ENCODE measurements at regions not wholly inside any gene's neighbourhood (a gene's known extent, or its start where the extent isn't known, plus 50 kb on each side); places are given as distances from the start of the nearest gene placed in this dataset.
A peak's percentile ranks its signal among the peaks of the same experiment; 100 is the strongest.
"Not testable (repeated sequence)": the region's sequence is repeated elsewhere in the genome, so short reads cannot be mapped to it uniquely, and the experiment has no call there.

DNA sequence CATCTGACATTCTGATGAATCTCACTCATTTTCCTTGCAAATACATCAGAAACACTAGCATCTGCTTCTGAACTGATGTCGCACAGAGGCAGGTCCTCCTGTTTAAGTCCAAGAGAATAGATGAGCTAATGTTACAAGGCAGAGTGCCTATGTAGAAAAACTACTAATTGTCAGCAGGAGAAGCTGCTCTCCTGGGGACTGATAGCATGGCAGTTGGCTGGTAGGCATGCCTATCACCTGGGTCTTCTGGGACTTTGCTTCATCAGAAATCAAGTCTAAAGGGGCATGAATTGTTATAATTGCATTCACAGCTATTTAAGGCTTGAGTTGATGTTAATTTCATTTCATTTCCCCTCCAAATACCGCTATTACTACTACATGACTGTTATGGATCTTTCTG, 457.2 kb downstream of the RAP2B start:
- Mint-ChIP-seq H3K4me3 (no peak overlapping the region), H3K27me3 (no peaks in the 10 kb centered on the region), H3K9me3 (peaks cover 11% of the 10 kb centered on the region), H3K27ac (no peak overlapping the region), H3K36me3 (peaks cover 15% of the 10 kb centered on the region), H3K4me1 (peaks cover 24% of the 10 kb centered on the region)
- no peak for DNase-seq

GRCh38 chr3:153621953-153622352, 459.9 kb downstream of the RAP2B start:
- Mint-ChIP-seq H3K36me3 (peaks cover 15% of the 10 kb centered on the region), H3K27ac (peak overlapping the region; percentile 78), H3K27me3 (no peaks in the 10 kb centered on the region), H3K4me3 (peak overlapping the region; percentile 23), H3K4me1 (peaks cover 42% of the 10 kb centered on the region), H3K9me3 (peaks cover 11% of the 10 kb centered on the region)
- DNase-seq: no peak

DNA sequence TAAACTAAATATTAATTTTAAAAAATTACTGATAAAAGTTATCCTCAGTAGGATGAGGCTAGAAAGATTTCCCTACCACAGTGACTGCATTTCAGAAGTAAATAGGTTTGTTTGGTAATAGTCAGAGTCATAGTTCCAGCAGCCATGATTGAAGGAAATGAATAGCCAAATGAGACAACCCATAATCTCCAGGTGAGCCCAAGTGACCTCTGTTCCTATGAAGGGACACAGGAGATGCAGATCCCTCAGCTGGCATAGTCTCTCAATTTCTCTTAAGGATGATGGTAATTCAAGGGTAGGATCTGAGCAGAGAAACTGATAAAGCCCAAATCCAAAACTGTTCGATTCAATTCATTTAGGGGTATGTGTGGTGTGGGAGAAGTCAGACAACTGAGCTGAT, 461.8 kb downstream of the RAP2B start:
- peaks cover 15% of the 10 kb centered on the region for H3K36me3 Mint-ChIP-seq
- no peak for DNase-seq
- peak overlapping the region; percentile 93 for H3K27ac Mint-ChIP-seq
- H3K4me3 Mint-ChIP-seq: no peak overlapping the region
- no peaks in the 10 kb centered on the region for H3K27me3 Mint-ChIP-seq
- H3K9me3 Mint-ChIP-seq: peaks cover 11% of the 10 kb centered on the region
- peaks cover 53% of the 10 kb centered on the region for H3K4me1 Mint-ChIP-seq

- no peak overlapping the region for H3K4me3 Mint-ChIP-seq
- peaks cover 56% of the 10 kb centered on the region for H3K4me1 Mint-ChIP-seq
Measured at GRCh38 chr3:153624310-153625030, 462.4 kb downstream of the RAP2B start.

DNA sequence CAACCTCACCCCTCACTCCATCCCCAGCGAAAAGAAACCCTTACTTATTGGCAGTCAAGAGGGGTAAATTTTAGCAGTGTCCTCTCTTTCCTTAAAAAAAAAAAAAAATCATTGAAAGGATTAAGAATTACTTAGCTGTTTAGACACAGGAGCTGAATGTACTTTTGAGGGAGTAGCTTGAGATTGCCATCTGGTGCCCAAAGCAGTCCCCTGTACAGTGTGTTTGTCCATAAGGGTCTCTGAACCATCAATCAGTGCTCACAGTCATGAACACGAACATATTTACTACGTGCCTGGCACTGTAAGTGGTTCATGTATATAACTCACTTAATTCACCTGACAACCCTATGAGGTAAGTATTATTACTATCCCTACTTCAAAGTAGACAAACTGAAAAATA, 463.5 kb downstream of the RAP2B start:
- Mint-ChIP-seq H3K36me3 (peaks cover 12% of the 10 kb centered on the region), H3K4me3 (no peak overlapping the region), H3K27ac (peak overlapping the region; percentile 68), H3K9me3 (peaks cover 11% of the 10 kb centered on the region), H3K27me3 (no peaks in the 10 kb centered on the region), H3K4me1 (peaks cover 56% of the 10 kb centered on the region)
- DNase-seq: no peak

More at GRCh38 chr3:153624310-153625030, 462.4 kb downstream of the RAP2B start:
- Mint-ChIP-seq H3K9me3 (peaks cover 11% of the 10 kb centered on the region), H3K27ac (peak overlapping the region; percentile 93), H3K36me3 (peaks cover 15% of the 10 kb centered on the region), H3K27me3 (no peaks in the 10 kb centered on the region)
- DNase-seq: peak; percentile 16

- Mint-ChIP-seq H3K4me1 (peaks cover 56% of the 10 kb centered on the region), H3K27ac (peak overlapping the region; percentile 52), H3K27me3 (no peaks in the 10 kb centered on the region), H3K36me3 (peaks cover 11% of the 10 kb centered on the region), H3K9me3 (peaks cover 6% of the 10 kb centered on the region), H3K4me3 (no peak overlapping the region)
- DNase-seq: peak; percentile 14
Measured at GRCh38 chr3:153626158-153626557, 464.1 kb downstream of the RAP2B start.

DNA sequence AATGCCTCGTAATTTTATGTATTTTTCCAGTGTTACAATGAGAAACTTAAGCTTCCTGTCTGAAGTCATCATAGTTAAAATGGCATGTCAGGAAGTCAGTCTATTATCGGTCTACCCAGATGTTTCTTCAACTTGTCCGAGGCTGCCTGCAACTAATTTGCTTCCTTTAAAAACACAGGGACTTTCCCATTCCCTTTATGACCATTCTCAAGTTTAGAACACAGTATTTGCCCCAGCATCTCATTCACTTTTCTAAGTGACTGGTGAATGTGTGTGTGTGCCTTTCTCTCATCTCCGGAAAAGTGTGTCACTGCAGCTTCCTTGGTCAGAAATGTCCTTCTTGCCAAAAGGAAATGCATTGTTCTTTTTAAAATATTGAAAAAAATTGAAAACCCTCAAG, 466.6 kb downstream of the RAP2B start:
- Mint-ChIP-seq H3K4me3 (no peak overlapping the region), H3K9me3 (no peaks in the 10 kb centered on the region), H3K36me3 (peaks cover 2% of the 10 kb centered on the region), H3K27ac (peak overlapping the region; percentile 56), H3K27me3 (no peaks in the 10 kb centered on the region), H3K4me1 (peaks cover 48% of the 10 kb centered on the region)
- no peak for DNase-seq

GRCh38 chr3:153629148-153629547, 467.1 kb downstream of the RAP2B start:
- no peaks in the 10 kb centered on the region for H3K9me3 Mint-ChIP-seq
- no peaks in the 10 kb centered on the region for H3K36me3 Mint-ChIP-seq
- DNase-seq: no peak
- H3K4me3 Mint-ChIP-seq: no peak overlapping the region
- no peaks in the 10 kb centered on the region for H3K27me3 Mint-ChIP-seq
- peaks cover 43% of the 10 kb centered on the region for H3K4me1 Mint-ChIP-seq
- no peak overlapping the region for H3K27ac Mint-ChIP-seq

DNA sequence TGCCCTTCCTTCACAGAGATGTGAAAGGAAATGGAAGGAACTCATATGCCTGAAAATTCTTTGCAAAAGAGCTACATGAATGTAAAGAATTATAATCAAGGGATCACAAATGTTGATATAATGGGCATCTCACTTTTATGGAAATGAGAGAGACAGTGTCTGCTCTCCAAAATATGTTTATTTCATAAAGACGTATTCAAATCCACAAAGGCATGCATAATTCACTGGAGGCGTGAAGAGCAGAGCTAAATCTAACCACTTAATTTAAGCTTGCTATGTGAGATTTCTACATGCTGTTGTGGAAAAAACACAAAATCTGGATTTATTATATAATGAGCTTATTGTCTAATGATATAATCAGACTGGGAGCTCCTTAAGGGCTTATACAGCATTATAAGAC, 469.1 kb downstream of the RAP2B start:
- no peak for DNase-seq
- no peaks in the 10 kb centered on the region for H3K27me3 Mint-ChIP-seq
- no peak overlapping the region for H3K4me3 Mint-ChIP-seq
- peaks cover 32% of the 10 kb centered on the region for H3K4me1 Mint-ChIP-seq
- no peak overlapping the region for H3K27ac Mint-ChIP-seq
- no peaks in the 10 kb centered on the region for H3K9me3 Mint-ChIP-seq
- H3K36me3 Mint-ChIP-seq: no peaks in the 10 kb centered on the region

- no peaks in the 10 kb centered on the region for H3K27me3 Mint-ChIP-seq
- DNase-seq: no peak
- no peaks in the 10 kb centered on the region for H3K36me3 Mint-ChIP-seq
- no peak overlapping the region for H3K4me3 Mint-ChIP-seq
- H3K27ac Mint-ChIP-seq: no peak overlapping the region
- peaks cover 28% of the 10 kb centered on the region for H3K4me1 Mint-ChIP-seq
- no peaks in the 10 kb centered on the region for H3K9me3 Mint-ChIP-seq
Measured at GRCh38 chr3:153631664-153632063, 469.6 kb downstream of the RAP2B start.

DNA sequence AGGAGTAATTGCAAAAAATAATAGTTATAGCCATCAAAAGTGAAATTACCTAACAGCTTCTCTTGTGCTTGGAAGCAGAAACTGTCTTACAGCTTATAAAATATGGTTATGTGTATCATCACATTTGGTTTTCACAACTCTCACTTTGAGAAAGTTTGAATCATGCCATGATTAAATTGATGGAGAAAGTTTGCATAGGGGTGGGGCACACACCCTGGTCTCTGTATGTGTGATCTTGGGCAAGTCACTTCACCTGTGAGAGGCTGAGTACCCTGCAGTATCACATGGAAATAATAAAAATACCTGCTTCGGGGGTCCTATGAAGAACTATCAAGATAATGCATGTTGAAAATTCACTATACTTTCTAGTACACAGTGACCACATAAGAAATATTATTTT, 471.4 kb downstream of the RAP2B start:
- Mint-ChIP-seq H3K36me3 (no peaks in the 10 kb centered on the region), H3K4me3 (no peak overlapping the region), H3K27me3 (no peaks in the 10 kb centered on the region), H3K27ac (no peak overlapping the region), H3K4me1 (peaks cover 21% of the 10 kb centered on the region), H3K9me3 (no peaks in the 10 kb centered on the region)
- no peak for DNase-seq

DNA sequence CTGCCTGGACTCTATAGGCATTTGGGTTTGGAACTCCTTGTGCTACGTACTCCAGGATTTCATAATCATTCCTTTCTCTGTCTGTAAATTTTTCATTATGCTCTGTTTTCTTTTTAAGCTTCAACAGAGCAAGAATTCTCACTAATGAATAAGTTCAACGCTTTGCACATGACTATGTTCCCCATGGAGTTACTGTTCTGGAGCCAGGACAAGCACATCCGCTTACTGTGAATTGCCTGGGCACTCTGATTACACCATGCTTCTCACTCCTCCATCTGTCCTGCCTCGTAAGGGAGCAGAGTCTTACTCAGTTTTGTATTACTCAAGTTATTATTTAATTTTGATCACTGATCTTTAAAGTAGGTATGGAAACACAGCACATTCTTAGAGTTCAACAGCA, 472.7 kb downstream of the RAP2B start:
- Mint-ChIP-seq H3K4me3 (no peak overlapping the region), H3K4me1 (peaks cover 14% of the 10 kb centered on the region), H3K27me3 (no peaks in the 10 kb centered on the region), H3K9me3 (no peaks in the 10 kb centered on the region), H3K27ac (no peak overlapping the region), H3K36me3 (no peaks in the 10 kb centered on the region)
- no peak for DNase-seq

- Mint-ChIP-seq H3K4me1 (peaks cover 28% of the 10 kb centered on the region), H3K27me3 (no peaks in the 10 kb centered on the region), H3K36me3 (peaks cover 15% of the 10 kb centered on the region), H3K27ac (no peak overlapping the region), H3K4me3 (no peak overlapping the region), H3K9me3 (peaks cover 8% of the 10 kb centered on the region)
- no peak for DNase-seq
Measured at GRCh38 chr3:153639631-153640030, 477.6 kb downstream of the RAP2B start.

DNA sequence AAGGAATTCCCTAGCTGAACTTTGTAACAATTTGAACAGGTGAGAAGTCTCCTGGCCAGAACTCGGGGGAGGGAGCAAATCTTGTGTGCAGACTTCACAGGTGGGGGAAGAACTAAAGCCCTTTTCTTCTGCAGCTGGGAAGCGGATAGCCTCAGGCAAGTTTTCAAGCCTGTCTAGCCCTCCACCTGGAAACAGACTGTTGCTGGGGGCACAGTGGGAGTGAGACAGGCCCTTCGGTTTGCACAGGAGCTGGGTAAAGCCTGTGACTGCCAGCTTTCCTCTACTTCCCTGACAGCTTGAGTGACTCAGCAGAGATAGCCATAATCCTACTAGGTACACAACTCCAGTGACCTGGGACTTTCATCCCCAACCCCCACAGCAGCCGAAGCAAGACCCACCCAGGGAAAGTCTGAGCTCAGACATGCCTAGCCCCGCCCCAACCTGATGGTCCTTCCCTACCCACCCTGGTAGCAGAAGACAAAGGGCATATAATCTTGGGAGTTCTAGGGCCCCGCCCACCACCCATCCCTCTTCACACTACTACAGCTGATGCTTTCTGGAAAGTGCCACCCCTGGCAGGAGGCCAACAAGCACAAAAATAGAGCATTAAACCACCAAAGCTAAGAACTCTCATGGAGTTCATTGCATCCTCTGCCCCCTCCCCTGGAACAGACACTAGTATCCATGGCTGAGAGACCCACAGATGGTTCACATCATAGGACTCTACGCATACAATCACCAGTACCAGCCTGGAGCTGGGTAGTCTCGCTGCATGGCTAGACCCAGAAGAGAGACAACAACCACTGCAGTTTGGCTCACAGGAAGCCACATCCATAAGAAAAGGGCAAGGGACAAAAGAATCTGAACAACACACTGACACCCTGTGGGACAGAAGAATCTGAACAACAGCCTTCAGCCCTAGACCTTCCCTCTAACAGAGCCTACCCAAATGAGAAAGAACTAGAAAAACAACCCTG, 479.0 kb downstream of the RAP2B start:
- H3K36me3 Mint-ChIP-seq: peaks cover 17% of the 10 kb centered on the region
- DNase-seq: no peak
- peaks cover 13% of the 10 kb centered on the region for H3K9me3 Mint-ChIP-seq
- no peak overlapping the region for H3K27ac Mint-ChIP-seq
- H3K4me3 Mint-ChIP-seq: no peak overlapping the region
- no peaks in the 10 kb centered on the region for H3K27me3 Mint-ChIP-seq
- H3K4me1 Mint-ChIP-seq: peaks cover 24% of the 10 kb centered on the region

DNA sequence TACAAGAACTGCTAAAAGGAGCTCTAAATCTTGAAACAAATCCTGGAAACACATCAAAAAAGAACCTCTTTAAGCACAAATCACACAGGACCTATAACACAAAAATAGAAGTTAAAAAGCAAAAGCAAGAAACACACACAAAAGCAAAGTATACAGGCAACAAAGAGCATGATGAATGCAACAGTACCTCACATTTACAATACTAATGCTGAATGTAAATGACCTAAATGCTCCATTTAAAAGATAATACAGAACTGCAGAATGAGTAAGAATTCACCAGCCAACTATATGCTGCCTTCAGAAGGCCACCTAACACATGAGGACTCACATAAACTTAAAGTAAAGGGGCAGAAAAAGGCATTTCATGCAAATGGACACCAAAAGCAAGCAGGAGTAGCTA, 478.6 kb upstream of the ARHGEF26 start:
- not testable (repeated sequence) for H3K27me3 Mint-ChIP-seq, DNase-seq, H3K27ac Mint-ChIP-seq, H3K4me3 Mint-ChIP-seq
- peaks cover 17% of the 10 kb centered on the region for H3K36me3 Mint-ChIP-seq
- H3K4me1 Mint-ChIP-seq: peaks cover 24% of the 10 kb centered on the region
- H3K9me3 Mint-ChIP-seq: peaks cover 13% of the 10 kb centered on the region
